Progenitor cell of endocrine pancreas (in vitro differentiated cells): ENCODE measurements at regions not wholly inside any gene's neighbourhood (a gene's known extent, or its start where the extent isn't known, plus 50 kb on each side); places are given as distances from the start of the nearest gene placed in this dataset.

Experiments used
- DNase-seq: peaks from one replicate; pipeline ENCODE4 v3.0.0; 2021; ENCODE audit warnings: low spot score; ENCODE audit not compliant: unreplicated experiment
- H3K27ac Mint-ChIP-seq: 2 replicates; pipeline ENCODE4 v1.8.0; 2021; ENCODE audit warnings: mild to moderate bottlenecking, moderate library complexity, mixed read lengths
- H3K27me3 Mint-ChIP-seq: 2 replicates; pipeline ENCODE4 v1.8.0; 2021; ENCODE audit warnings: mixed read lengths
- H3K36me3 Mint-ChIP-seq: 2 replicates; pipeline ENCODE4 v1.8.0; 2022; ENCODE audit warnings: mixed read lengths; ENCODE audit not compliant: insufficient read depth
- H3K4me1 Mint-ChIP-seq: 2 replicates; pipeline ENCODE4 v1.8.0; 2021; ENCODE audit warnings: low read depth, mixed read lengths
- H3K4me3 Mint-ChIP-seq: 2 replicates; pipeline ENCODE4 v1.8.0; 2021; ENCODE audit warnings: low read depth, mild to moderate bottlenecking, moderate library complexity, mixed read lengths
- H3K9me3 Mint-ChIP-seq: 2 replicates; pipeline ENCODE4 v1.8.0; 2021; ENCODE audit warnings: low read depth, mixed read lengths
- CTCF ChIP-seq: fragments of 200-600 bp; sonication (generic); IDR thresholded peaks from one replicate; pipeline ENCODE4 v1.5.0; 2021; ENCODE audit warnings: antibody characterized with exemption, mild to moderate bottlenecking; ENCODE audit not compliant: unreplicated experiment

- peaks cover 9% of the 10 kb centered on the region for H3K27me3 Mint-ChIP-seq
- no peak for DNase-seq
- no peaks in the 10 kb centered on the region for H3K4me1 Mint-ChIP-seq
- H3K27ac Mint-ChIP-seq = no peak overlapping the region
- no peak for TF ChIP-seq CTCF
- H3K36me3 Mint-ChIP-seq = no peaks in the 10 kb centered on the region
- no peak overlapping the region for H3K4me3 Mint-ChIP-seq
- H3K9me3 Mint-ChIP-seq = no peaks in the 10 kb centered on the region
Observed at GRCh38 chr12:107570721-107571120, 114.9 kb upstream of the PWP1 start.

- H3K4me3 Mint-ChIP-seq = no peak overlapping the region
- TF ChIP-seq CTCF = no peak
Observed at GRCh38 chr12:107571492-107571891, 114.1 kb upstream of the PWP1 start.

GRCh38 chr12:107574691-107575090 lies 110.9 kb upstream of the PWP1 start:
- Mint-ChIP-seq H3K36me3 (no peaks in the 10 kb centered on the region), H3K27ac (no peak overlapping the region), H3K9me3 (no peaks in the 10 kb centered on the region), H3K4me1 (no peaks in the 10 kb centered on the region), H3K4me3 (no peak overlapping the region), H3K27me3 (peaks cover 38% of the 10 kb centered on the region)
- no peak for TF ChIP-seq CTCF
- no peak for DNase-seq

More at GRCh38 chr12:107571492-107571891, 114.1 kb upstream of the PWP1 start:
- H3K27ac Mint-ChIP-seq = no peak overlapping the region
- DNase-seq = no peak
- no peaks in the 10 kb centered on the region for H3K9me3 Mint-ChIP-seq
- peaks cover 13% of the 10 kb centered on the region for H3K27me3 Mint-ChIP-seq
- H3K36me3 Mint-ChIP-seq = no peaks in the 10 kb centered on the region
- H3K4me1 Mint-ChIP-seq = no peaks in the 10 kb centered on the region

GRCh38 chr12:107580750-107581618 lies 104.6 kb upstream of the PWP1 start:
- Mint-ChIP-seq H3K4me3 (peak overlapping the region; percentile 59), H3K27ac (no peak overlapping the region), H3K4me1 (peaks cover 4% of the 10 kb centered on the region), H3K9me3 (no peaks in the 10 kb centered on the region), H3K36me3 (no peaks in the 10 kb centered on the region), H3K27me3 (peaks cover 66% of the 10 kb centered on the region)
- TF ChIP-seq CTCF = peak; percentile 30
- peak; percentile 34 for DNase-seq

- Mint-ChIP-seq H3K9me3 (no peaks in the 10 kb centered on the region), H3K36me3 (no peaks in the 10 kb centered on the region), H3K27me3 (peaks cover 62% of the 10 kb centered on the region), H3K27ac (no peak overlapping the region), H3K4me3 (peak overlapping the region; percentile 59), H3K4me1 (peaks cover 5% of the 10 kb centered on the region)
- no peak for TF ChIP-seq CTCF
- no peak for DNase-seq
Observed at GRCh38 chr12:107581619-107582015, 104.0 kb upstream of the PWP1 start.
